ENCODE measurements at regions not wholly inside any gene's neighbourhood (a gene's known extent, or its start where the extent isn't known, plus 50 kb on each side); places are given as distances from the start of the nearest gene placed in this dataset.
A peak's percentile ranks its signal among the peaks of the same experiment; 100 is the strongest.

DNA sequence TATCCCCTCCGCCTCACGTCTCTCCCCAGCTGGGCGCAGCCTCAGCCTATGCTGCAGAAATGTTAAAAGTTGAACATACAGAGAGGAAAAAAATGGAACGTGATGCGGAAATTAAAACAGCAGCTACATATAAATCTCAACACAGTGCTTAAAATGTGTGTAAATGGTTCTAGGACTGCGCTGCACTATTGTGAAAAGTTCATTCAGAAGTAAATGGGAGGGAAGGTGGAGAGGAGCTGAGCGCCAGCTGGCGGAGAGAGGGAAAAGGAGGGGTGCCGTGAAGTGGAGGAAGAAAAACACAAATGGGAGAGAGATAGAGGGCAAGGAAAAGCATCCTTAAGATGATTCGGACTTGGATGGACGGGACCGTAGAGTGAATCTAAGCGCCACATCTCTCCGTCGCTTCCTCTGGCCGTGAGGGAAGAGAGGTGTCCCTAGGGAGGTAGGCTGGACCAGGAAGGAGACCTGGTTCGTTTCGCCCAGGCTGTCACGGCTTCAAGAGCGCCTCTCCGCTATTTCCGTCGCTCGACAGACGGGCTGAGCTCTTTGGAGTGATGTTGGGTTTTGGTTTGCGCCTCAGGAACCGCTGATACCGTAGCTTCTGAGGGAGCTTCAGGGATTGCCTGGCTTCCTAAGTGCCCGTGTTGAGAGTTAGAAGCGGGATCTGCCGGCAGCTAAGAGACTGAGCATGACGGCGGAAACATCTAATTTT lies 113.7 kb downstream of the TRIM27 start:
- BruUV-seq (replicated peaks): no TSS peak
- no peaks in the 10 kb centered on the region for H3K79me2 ChIP-seq (ENCODE audit: low read depth)
- no peak for TF ChIP-seq CTCF (conservative IDR thresholded peaks at IDR 0.05)
- no peak for TF ChIP-seq EZH2 (IDR thresholded peaks at IDR 0.05; ENCODE audit: low read depth)
- POLR2A ChIA-PET (ENCODE audit: unreplicated experiment): interaction anchor here (0.7 kb wide), 1 partner anchor 1514 kb away, joined by 3 read pairs; no protein-coding TSS in a partner anchor
- H3K27ac ChIP-seq: no peak overlapping the region
- H2AFZ ChIP-seq: no peak overlapping the region
- no peaks in the 10 kb centered on the region for H3K4me1 ChIP-seq (replicated peaks; ENCODE audit: insufficient read depth)
- no peaks in the 10 kb centered on the region for H3K27me3 ChIP-seq (ENCODE audit: insufficient read depth, low read depth)
- CTCF ChIA-PET: no interaction called here
- intact Hi-C loops (cut with micrococcal nuclease; ENCODE audit: unreplicated experiment): no loop called here
- H3F3A ChIP-seq (ENCODE audit: insufficient read depth, low read depth): no peaks in the 10 kb centered on the region
- no peak overlapping the region for H3K4me3 ChIP-seq
- H3K9me3 ChIP-seq (ENCODE audit: insufficient read depth, low read depth): no peaks in the 10 kb centered on the region
- no peaks in the 10 kb centered on the region for H3K9me2 ChIP-seq (ENCODE audit: insufficient read depth)
- no peak for DNase-seq
- H3K4me2 ChIP-seq: no peak overlapping the region
- H3K36me3 ChIP-seq (ENCODE audit: low read depth): no peaks in the 10 kb centered on the region
- H4K20me1 ChIP-seq (ENCODE audit: insufficient read depth): no peaks in the 10 kb centered on the region

GRCh38 chr6:28810659-28811053 lies 113.1 kb downstream of the TRIM27 start:
- H3K27ac ChIP-seq: no peak overlapping the region
- H3K9me2 ChIP-seq (ENCODE audit: insufficient read depth): no peaks in the 10 kb centered on the region
- ChIA-PET POLR2A (ENCODE audit: unreplicated experiment) (interaction anchor here (0.7 kb wide), 1 partner anchor 1515 kb away, joined by 3 read pairs; no protein-coding TSS in a partner anchor), CTCF (no interaction called here)
- H3K79me2 ChIP-seq (ENCODE audit: low read depth): no peaks in the 10 kb centered on the region
- BruUV-seq (replicated peaks): no TSS peak
- no peaks in the 10 kb centered on the region for H3K36me3 ChIP-seq (ENCODE audit: low read depth)
- TF ChIP-seq CTCF (conservative IDR thresholded peaks at IDR 0.05) (no peak), EZH2 (IDR thresholded peaks at IDR 0.05; ENCODE audit: low read depth) (no peak)
- no peak overlapping the region for H2AFZ ChIP-seq
- H3K4me2 ChIP-seq: peak overlapping the region; percentile 8; the same call in 1 of the 2 replicates
- H4K20me1 ChIP-seq (ENCODE audit: insufficient read depth): no peaks in the 10 kb centered on the region
- H3F3A ChIP-seq (ENCODE audit: insufficient read depth, low read depth): no peaks in the 10 kb centered on the region
- no peaks in the 10 kb centered on the region for H3K9me3 ChIP-seq (ENCODE audit: insufficient read depth, low read depth)
- no peaks in the 10 kb centered on the region for H3K27me3 ChIP-seq (ENCODE audit: insufficient read depth, low read depth)
- H3K4me3 ChIP-seq: no peak overlapping the region
- peaks cover under 1% of the 10 kb centered on the region; the same call in 1 of the 2 replicates for H3K4me1 ChIP-seq (replicated peaks; ENCODE audit: insufficient read depth)
- DNase-seq: no peak
- intact Hi-C loops (cut with micrococcal nuclease; ENCODE audit: unreplicated experiment): no loop called here

DNA sequence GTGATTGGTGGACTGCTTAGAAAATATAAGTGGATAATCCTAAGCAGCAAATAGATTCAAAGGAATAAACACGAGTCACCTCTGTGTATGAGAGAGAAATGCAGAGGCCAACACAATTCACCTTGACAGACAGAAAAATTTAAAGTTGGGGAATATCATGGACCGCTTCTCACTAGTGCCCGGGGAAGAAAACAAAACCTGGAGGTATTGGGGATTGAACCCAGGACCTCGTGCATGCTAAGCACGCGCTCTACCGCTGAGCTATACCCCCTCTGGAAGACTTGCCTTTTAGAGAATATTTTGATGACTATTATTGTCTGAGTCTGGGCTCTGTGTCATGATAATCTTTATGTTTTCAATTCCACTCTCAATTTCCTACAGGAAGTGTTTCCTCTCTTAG lies 111.9 kb downstream of the TRIM27 start:
- CTCF ChIA-PET: no interaction called here
- H3K9me3 ChIP-seq (ENCODE audit: insufficient read depth, low read depth): no peaks in the 10 kb centered on the region
- H3F3A ChIP-seq (ENCODE audit: insufficient read depth, low read depth): peaks cover 4% of the 10 kb centered on the region; the same call in 1 of the 2 replicates
- H3K79me2 ChIP-seq (ENCODE audit: low read depth): no peaks in the 10 kb centered on the region
- H2AFZ ChIP-seq: no peak overlapping the region
- no peak overlapping the region for H3K4me3 ChIP-seq
- H3K4me1 ChIP-seq (replicated peaks; ENCODE audit: insufficient read depth): peaks cover 10% of the 10 kb centered on the region
- no peak for DNase-seq
- BruUV-seq (replicated peaks): no TSS peak
- no peaks in the 10 kb centered on the region for H4K20me1 ChIP-seq (ENCODE audit: insufficient read depth)
- H3K27me3 ChIP-seq (ENCODE audit: insufficient read depth, low read depth): no peaks in the 10 kb centered on the region
- TF ChIP-seq EZH2 (IDR thresholded peaks at IDR 0.05; ENCODE audit: low read depth) (no peak), CTCF (conservative IDR thresholded peaks at IDR 0.05) (no peak)
- no peaks in the 10 kb centered on the region for H3K9me2 ChIP-seq (ENCODE audit: insufficient read depth)
- H3K36me3 ChIP-seq (ENCODE audit: low read depth): no peaks in the 10 kb centered on the region
- H3K27ac ChIP-seq: no peak overlapping the region
- peak overlapping the region; percentile 21; the same call in 1 of the 2 replicates for H3K4me2 ChIP-seq
- POLR2A ChIA-PET (ENCODE audit: unreplicated experiment): no interaction called here
- intact Hi-C loops (cut with micrococcal nuclease; ENCODE audit: unreplicated experiment): no loop called here

Data from PC-9 (cell line).